Jurkat, Clone E6-1 (cell line): ENCODE measurements at regions not wholly inside any gene's neighbourhood (a gene's known extent, or its start where the extent isn't known, plus 50 kb on each side); places are given as distances from the start of the nearest gene placed in this dataset.
A peak's percentile ranks its signal among the peaks of the same experiment; 100 is the strongest.
"Not testable (repeated sequence)": the region's sequence is repeated elsewhere in the genome, so short reads cannot be mapped to it uniquely, and the experiment has no call there.

Source experiments
- DNase-seq: peaks from one replicate; pipeline ENCODE4 v3.0.0-alpha.2; 2011; ENCODE audit warnings: low read depth, low spot score
- H3K4me3 ChIP-seq: 2 replicates; pipeline ENCODE4 v1.5.1; 2011; ENCODE audit warnings: mild to moderate bottlenecking, low read length, control low read depth, moderate library complexity

DNA sequence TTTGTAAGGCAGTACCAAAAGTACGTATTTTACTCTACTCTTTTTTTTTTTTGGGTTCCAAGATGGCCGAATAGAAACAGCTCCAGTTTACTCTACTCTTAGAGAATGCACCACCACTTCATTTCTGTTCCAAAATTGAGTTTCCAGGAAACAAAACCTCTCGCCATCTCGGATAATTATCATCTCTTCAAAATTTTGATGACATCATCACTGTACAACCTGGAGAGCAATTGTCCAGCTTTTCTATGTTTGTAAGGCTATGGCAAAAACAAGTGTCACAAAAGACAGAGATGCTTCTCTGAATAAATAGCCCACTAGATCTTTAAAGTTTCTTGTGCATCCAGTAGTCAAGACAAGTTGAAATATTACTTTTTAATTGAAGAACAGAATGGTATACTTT, 1631.9 kb upstream of the CDH6 start:
- no peak overlapping the region for H3K4me3 ChIP-seq
- DNase-seq: no peak

DNA sequence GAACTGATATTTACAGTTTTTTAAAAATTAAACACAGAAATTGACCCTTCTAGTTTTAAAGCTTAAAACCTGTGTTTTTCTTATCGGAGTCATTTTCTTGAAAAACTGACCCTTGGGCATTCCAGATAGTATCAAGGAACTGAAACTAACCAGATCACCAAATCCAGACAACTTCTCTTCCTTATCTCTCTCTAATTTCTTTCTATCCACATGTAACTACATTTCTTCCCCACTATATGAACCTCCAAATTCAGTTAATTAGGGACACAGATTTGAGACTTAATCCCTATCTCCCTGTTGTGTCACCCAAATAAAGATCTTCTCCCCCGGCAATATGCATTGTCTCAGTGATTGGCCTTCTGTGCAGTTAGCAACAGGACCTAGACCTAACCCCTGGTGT, 1643.0 kb upstream of the CDH6 start:
- H3K4me3 ChIP-seq: no peak overlapping the region
- no peak for DNase-seq

DNA sequence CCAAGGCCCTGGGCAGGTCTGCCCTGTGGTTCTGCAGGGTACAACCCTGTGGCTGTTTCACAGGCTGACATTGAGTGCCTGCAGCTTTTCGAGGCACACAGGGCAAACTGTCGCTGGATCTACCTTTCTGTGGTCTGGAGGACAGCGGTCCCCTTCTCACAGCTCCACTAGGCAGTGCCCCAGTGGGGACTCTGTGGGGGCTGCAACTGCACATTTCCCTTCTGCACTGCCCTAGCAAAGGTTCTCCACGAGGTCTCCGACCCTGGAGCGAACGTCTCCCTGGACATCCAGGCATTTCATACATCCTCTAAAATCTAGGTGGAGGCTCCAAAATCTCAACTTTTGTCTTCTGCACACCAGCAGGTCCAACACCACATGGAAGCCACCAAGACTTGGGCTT, 1645.2 kb upstream of the CDH6 start:
- H3K4me3 ChIP-seq: no peak overlapping the region
- no peak for DNase-seq

DNA sequence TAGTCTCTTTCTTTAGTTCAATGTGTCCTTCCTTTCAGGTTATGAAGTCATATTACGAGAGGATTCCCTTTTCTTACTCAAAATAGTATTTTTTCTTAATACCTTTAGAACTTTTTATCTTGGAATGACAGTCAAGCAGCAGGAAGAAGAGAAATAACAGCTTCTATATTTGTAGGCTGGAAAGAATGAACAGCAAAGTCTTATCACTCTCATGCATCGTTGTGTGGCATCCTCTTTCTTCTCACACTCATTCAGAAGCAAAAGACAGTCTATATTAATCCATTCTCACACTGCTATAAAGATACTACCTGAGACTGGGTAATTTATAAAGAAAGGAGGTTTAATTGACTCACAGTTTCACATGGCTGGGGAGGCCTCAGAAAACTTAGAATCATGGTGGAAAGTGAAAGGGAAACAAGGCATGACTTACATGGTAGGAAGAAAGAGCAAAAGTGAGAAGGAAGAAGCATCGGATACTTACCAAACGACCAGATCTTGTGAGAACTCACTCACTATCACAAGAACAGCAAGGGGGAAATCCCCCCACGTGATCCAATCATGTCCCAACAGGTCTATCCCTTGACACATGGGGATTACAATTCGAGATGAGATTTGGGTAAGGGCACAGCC, 1646.1 kb upstream of the CDH6 start:
- DNase-seq: no peak
- H3K4me3 ChIP-seq: no peak overlapping the region

DNA sequence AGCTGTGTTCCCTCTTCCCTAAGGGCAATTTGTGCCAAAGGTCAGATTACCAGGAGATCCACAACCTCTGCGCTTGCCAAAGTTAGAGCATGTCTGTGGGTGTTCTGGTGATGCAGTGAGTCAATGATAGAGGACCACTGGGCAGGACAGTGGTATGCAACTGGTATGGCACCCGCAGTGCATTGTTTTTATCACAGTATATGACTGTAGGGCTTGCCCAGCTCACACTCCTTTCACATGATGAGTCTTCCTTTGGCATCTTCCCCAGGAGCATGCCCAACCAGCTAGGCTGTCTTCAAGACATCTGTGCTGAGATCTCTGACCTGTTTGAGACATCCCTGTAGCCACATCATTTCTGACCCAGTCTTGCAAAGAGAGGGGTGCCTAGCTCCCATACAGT, 1650.0 kb upstream of the CDH6 start:
- no peak overlapping the region for H3K4me3 ChIP-seq

DNA sequence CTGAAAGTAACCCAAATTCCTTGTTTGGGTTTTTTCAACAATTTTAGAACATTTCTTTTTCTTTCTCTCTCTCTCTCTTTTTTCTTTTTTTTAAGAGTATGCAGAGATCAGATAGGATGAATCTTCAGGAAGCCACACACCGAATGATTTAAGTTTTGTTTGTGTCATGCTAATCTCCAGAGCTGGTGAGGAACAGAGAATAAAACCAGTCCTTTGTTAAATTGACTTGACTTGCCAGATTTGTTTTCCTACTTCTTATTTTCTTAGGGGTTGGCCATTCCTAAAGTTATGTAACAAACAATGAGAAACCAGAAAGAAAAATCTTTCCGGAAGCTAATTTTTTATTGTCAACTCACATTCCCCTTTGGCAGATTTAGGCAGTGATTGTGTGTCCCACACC, 1669.3 kb upstream of the CDH6 start:
- DNase-seq: no peak
- no peak overlapping the region for H3K4me3 ChIP-seq

More for the DNA sequence above, 1650.0 kb upstream of the CDH6 start:
- DNase-seq: no peak

DNA sequence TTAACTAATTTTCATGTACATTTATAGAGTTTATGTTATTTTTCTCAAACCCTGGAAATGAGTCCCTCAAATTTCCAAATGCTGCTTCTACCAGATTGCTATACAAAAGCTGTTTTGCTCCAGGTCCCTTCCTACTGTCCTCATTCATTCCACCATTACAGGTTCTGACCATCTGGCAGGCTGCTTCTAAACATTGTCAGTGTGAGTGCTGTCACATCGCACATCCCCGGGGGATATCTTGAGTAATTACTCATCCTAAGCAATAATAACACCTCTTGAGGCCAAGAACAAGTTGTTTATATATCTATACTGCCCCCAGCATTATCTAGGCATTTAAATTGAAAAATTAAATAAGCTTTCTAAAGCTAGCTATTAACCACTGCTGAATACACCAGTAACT, 1675.3 kb upstream of the CDH6 start:
- no peak for DNase-seq
- no peak overlapping the region for H3K4me3 ChIP-seq

DNA sequence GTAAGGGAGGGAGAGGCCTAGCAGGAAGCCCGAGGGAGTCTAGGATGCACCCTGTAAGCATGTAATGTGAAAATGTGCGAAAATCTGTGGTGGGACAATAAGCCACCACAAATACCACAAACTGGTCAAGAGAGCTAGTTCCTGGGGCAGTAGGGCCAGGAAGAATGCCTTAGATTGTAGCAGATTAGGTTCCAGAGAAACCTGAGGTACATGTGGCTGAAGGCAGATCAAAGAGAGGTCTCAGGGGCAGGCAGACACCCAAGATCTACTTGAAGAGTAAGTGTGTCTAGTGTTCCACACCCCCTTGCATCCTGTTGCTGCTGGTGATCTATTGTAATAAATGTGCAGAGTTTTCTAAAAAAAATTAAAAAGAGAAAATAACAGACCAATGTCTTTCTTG, 1677.3 kb upstream of the CDH6 start:
- no peak overlapping the region for H3K4me3 ChIP-seq
- no peak for DNase-seq

DNA sequence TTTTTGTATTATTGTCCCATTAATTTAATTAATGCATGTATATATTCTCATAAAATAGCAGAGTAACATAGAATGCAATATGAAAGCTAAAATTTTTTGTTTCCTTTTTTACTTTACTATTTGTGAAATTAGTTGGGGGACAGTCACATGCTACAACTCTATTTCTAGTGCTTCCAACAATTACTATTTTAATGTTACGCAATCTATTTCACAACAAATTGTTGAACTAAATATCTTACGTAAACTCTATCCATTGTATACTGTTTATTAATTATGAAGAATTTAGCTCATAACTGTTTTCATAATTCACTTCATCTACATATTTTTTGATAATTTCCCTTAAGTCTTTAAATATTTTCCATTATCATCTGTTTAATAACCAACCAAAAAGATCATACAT, 1685.4 kb upstream of the CDH6 start:
- no peak for DNase-seq
- no peak overlapping the region for H3K4me3 ChIP-seq

DNA sequence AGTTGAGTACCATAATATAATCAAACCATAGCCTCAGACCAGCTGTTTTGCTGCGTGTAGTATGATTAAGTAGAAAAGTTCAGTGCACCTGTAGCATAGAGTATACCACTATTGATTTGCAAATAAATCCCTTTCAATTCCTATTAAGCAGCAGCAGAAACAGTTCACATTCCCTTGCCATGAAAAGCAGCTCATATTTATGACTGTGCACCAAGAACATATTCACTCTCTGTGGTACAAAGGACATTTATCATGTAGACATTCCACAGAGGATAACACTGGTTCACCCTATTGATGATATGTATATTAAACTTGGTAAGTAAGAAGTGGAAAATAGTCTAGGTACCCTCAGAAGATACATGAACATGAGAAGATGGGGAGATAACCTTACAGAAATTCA, 1689.1 kb upstream of the CDH6 start:
- no peak overlapping the region for H3K4me3 ChIP-seq
- no peak for DNase-seq

DNA sequence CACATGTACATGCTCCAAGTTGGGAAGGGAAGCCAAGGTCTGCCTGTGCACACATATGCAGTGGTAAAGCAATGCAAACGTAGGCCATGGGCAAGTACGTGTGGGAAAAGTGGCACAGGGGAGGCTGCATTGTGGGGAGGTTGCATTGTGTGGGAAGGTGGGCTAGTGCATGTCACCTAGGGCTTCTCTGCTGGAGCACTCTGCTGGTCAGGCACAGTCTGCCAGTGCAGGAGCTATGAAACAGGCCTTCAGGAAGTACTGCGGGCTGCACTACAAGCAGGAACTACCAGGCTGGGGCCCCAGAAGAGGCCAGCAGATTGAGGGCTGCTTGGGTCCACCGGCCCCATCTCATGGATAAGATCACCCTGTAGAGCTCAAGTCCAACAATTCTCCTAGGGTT, 1694.6 kb upstream of the CDH6 start:
- DNase-seq: no peak
- no peak overlapping the region for H3K4me3 ChIP-seq

DNA sequence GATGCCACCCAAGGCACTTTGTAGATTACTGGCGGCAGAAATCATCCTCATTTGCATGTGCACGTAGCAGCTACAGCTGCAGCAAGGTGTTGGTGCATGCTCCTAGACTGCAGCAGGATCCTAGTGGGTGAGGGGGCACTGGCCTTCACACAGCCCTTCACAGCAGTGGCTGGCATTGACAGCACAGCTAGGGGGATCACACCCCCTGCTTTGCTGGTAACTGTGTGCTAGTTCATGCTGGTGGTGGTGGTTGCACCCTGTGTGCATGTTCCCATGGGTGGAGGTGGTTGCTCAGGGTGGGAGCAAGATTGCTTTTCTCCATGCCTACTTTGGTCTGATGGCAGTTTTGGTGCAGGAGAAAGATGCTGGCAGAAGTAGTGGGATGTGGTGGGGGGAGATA, 1695.1 kb upstream of the CDH6 start:
- no peak for DNase-seq
- H3K4me3 ChIP-seq: no peak overlapping the region

DNA sequence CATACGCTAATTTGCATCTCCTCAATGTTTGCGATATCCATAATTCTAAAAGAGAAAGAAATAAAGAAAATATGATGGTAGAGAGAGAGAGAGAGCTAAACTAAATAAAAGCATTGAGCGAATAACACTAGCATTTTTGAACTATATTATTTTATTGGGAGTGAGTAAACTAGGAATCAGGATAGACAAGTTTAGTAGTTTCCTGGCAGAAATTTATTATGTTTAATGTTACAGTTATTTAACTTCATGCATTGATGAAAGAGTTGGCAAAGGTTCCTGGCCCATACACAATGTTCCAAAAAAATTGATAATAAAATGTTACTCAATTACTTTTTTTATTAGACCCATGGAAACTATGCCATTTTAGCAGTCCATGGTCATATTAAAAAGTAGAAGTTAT, 1708.2 kb upstream of the CDH6 start:
- DNase-seq: no peak
- H3K4me3 ChIP-seq: no peak overlapping the region

DNA sequence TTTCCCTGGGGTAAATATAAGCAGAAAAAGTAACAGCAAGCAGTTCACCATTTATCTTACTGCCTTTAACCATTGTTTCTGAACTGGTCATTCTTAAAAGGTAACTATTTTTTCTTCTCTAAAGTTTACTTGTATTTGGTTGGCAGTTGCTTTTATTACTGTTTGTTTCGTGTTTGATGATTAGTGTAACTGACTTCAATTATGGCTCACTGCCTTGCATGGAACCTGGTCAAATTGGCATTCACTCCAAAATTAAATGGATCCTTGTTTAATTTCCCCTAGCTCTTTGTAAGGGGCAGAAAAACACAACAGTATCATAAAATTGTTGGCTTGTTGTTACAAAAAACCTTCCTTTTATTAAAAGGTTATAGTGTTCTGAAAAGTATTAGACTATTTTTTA, 1723.9 kb upstream of the CDH6 start:
- DNase-seq: no peak
- H3K4me3 ChIP-seq: no peak overlapping the region

DNA sequence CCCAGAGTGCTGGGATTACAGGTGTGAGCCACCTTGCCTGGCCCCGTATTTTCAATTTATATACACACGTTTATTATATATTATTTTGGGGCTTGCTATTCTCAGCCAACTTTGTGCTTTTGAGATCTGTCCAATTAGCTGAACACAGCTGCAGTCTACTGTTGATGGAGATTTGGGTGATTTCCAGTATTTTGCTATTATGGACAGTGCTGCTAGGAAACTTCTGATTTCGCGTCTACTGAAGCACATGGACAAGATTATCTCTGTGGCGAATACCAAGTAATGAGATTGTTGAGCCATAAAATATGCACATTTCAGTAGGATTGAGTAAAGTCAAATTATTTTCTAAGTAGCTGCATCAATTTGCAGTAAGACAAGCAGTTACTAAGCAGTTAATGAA, 1731.2 kb upstream of the CDH6 start:
- DNase-seq: no peak

DNA sequence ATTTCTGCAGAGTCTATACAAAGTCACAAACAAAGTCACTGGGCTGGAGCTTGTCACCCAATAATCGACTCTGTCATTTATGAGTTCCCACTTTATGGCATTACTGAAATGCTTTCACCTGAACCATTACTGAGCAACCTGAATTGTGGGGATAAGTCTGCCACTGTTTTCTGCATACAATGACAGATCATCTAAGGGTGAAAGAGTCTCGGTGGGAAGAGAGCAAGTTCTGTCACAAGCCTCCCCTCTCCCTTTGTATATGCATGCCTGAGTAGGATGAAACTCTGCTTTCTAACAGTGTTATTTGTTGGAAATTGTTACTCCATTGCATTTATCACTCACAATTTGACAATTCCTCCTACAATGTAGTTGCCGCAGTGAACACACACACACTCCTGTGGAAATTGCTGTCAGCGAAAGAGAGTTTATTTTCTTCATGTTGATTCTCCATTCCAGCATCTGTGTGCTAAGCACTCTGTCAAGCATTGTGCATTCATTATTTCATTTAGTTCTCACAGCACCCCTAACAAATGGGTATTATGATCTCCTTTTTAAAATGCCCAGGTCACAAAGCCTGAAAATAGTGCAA, 1732.4 kb upstream of the CDH6 start:
- no peak for DNase-seq
- no peak overlapping the region for H3K4me3 ChIP-seq

More for the DNA sequence above, 1731.2 kb upstream of the CDH6 start:
- no peak overlapping the region for H3K4me3 ChIP-seq

DNA sequence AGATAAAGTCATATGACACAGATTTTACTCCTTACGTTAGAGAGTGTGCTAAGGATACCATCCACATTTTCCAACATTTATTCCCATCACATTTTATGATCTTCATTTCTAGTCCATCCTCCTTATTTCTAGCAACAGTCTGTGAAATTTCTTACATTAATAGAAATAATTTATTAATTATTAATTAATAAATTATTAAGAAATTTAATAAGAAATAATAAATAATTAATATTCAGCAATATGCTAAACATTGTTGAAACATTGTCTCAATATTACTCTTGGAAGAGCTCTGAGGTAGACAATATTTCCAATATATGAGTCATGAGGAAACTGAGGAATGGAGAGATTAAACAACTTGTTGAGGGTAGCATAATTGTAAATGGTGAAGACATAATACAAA, 1742.5 kb upstream of the CDH6 start:
- not testable (repeated sequence) for DNase-seq, H3K4me3 ChIP-seq

DNA sequence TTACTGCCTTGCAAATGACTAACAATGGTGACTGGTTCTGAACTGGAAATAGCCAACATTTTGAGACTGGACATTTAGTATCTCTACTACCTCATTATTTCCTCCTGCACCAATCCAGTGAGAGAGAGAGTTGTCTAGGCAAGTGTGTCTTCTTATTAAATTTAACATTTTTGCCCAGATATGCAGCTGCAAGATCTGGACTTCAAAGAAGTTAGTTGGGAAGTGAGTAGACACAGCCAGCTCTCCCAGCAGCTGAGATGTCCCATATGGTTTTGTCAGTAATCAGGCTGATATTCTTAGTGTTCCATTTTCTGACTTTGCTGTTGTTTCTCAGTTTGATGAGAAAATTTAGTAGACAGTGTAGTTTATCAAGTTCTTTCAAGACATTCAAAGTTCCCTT, 1778.8 kb upstream of the CDH6 start:
- no peak for DNase-seq
- no peak overlapping the region for H3K4me3 ChIP-seq

DNA sequence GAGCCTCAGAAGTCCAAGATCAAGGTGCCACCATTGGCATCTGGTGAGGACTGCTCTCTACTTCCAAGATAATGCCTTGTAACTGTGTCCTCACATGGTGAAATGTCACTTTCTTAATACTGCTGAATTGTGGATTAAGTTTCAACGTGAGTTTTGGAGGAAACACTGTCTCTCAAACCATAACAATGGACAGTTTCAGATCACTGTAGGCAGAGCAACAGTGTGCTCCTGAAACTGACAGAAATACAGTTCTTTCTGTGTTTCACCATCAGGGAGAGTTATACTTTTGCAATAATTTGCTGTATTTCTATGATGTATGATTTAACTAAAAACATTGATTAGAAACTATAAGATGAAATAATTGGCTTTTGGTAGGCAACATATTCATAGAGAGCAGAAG, 1780.5 kb upstream of the CDH6 start:
- no peak for DNase-seq
- H3K4me3 ChIP-seq: no peak overlapping the region

DNA sequence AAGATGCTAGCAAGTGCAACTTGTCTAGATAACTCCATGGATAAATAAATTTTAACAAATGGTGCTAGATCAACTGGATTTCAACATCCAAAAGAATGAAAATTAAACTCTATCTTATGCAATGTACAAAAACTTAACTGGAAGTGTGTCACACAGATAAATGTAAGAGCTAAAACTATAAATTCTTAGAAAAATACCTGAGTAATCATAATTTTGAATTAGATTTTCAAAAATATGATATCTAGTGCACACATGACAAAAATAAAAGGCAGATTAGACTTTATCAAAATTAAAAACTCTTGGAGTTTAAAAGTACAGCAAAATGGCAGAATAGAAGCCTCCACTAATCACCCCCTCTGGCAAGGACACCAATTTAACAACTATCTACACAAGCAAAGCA, 1791.2 kb upstream of the CDH6 start:
- H3K4me3 ChIP-seq: no peak overlapping the region
- no peak for DNase-seq

DNA sequence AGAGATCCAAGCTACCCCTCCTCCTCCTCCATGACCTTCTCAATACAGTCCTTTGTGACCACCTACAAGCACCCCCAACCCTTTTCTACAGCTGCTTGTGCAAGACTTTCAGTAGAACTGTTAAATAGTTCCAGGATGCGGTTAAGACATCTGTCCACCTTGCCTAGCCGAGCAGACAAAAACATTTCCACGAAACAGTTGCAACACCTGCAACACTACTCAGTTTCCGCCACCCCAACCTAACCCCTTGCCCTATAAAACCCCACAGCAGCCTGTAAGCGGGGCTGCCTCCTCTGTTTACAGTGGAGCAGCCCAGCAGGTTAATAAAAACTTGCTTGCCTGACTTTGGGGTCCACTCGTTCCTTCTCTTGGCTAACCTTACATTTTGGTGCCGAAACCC, 1803.5 kb upstream of the CDH6 start:
- H3K4me3 ChIP-seq: no peak overlapping the region
- DNase-seq: peak; percentile 58
